Tibial nerve (tissue), 4 donors: ENCODE measurements at regions not wholly inside any gene's neighbourhood (a gene's known extent, or its start where the extent isn't known, plus 50 kb on each side); places are given as distances from the start of the nearest gene placed in this dataset.

ENCODE experiments used
- CTCF ChIP-seq, 5 experiments: fragments of 200-600 bp in 3 of 5; fragments of 450-650 bp in 2 of 5; sonication (generic) in 3 of 5; IDR thresholded peaks; one replicate each; pipeline ENCODE4 v1.5.1; 2016 to 2019; ENCODE audit warnings: antibody characterized with exemption in 5 of 5, mild to moderate bottlenecking in 3 of 5, moderate library complexity in 2 of 5
- EP300 ChIP-seq, 2 donors: sonication (generic); formaldehyde crosslinking; IDR thresholded peaks; one replicate each; pipeline ENCODE4 v1.6.1; 2017; ENCODE audit warnings: antibody characterized with exemption in 2 of 2, mild to moderate bottlenecking in 1 of 2

DNA sequence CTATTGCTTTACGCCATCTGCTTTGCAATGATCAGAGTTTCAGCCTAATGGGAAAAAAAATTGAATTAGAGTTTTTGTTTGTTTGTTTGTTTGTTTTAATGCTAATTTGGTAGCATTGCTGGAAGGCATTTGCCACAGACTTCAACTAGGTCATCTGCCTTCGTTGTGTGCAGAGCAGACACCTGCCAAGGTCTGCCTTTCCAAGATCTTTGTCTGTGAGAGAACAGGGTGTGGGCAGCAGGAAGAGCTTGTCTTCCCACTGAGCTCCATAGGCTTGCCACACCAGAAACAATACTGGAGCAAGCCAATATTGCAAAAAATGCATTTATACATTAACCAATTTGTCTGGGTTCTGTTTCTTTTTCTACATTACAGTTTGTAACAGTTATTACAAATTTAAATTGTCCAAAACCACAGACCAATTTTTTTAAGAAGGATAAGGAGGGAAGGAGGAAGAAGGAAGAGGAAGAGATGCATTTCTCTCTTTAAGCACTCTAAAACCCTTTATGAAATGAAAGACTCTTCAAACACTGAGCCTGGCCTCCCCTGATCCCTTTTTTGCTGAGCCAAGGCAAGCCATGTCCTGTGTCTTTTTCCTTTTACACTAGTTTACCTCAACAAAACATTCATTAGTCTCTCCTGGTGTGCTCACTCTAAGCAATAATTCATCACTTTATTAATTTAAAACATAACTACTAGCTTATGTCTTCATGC lies 210.5 kb downstream of the SNX18 start:
- TF ChIP-seq CTCF (IDR thresholded peaks at IDR 0.05) (no peak), EP300 (IDR thresholded peaks at IDR 0.05) (no peak)
